ENCODE measurements at regions not wholly inside any gene's neighbourhood (a gene's known extent, or its start where the extent isn't known, plus 50 kb on each side); places are given as distances from the start of the nearest gene placed in this dataset.
A peak's percentile ranks its signal among the peaks of the same experiment; 100 is the strongest.

DNA sequence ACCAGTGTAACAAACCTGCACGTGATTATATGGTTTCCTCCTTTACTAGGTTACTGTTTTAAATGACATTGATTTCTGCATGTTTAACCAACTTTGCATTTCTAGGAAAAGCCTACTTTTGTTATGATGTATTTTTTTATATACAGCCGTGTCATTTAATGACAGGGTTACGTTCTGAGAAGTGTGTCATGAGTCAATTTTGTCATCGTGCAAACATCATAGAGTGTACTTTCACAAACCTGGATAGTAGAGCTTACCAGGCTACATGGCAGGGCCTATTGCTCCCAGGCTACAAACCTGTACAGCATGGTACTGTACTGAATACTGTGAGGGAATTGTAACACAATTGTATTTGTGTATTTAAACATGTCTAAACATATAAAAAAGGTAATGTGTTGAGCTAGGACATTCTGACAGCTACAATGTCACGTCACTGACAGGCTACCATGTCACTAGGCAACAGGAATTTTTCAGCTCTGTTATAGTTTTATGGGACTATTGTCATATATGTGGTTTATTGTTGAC, 205.3 kb downstream of the PRL start:
- Histone ChIP-seq H4K8ac (ENCODE audit: low read depth in 2 of 2, low read length in 2 of 2) (no peak overlapping the region), H3K14ac (replicated peaks; ENCODE audit: low read depth, low read length) (no peak overlapping the region), H2AFZ (replicated peaks; ENCODE audit: low read length, poor library complexity) (no peak overlapping the region), H3K18ac (ENCODE audit: low read depth, low read length) (no peak overlapping the region), H3K4me2 (ENCODE audit: low read depth, low read length) (no peak overlapping the region), H2BK20ac (ENCODE audit: low read depth, low read length) (no peak overlapping the region), H2AK5ac (ENCODE audit: low read depth, low read length) (0 out of 2 replicates have a peak overlapping the region, but pooled peaks have one; percentile 1), H3K9me1 (ENCODE audit: insufficient read depth, low read length) (no peaks in the 10 kb centered on the region), H3K27ac (ENCODE audit: insufficient read depth, low read length) (no peak overlapping the region), H3K4me3 (ENCODE audit: insufficient read depth, low read depth, low read length) (no peak overlapping the region), H3K9ac (ENCODE audit: low read depth, low read length) (no peak overlapping the region), H3K36me3 (ENCODE audit: control insufficient read depth, insufficient read depth, low read length) (no peaks in the 10 kb centered on the region), H3K23ac (ENCODE audit: low read depth, low read length) (no peak overlapping the region), H3K79me1 (ENCODE audit: low read depth in 1 of 2, low read length in 2 of 2) (no peaks in the 10 kb centered on the region), H3K4ac (ENCODE audit: low read depth, low read length) (no peak overlapping the region), H4K20me1 (ENCODE audit: insufficient read depth, low read length) (no peaks in the 10 kb centered on the region), H3K9me3 (ENCODE audit: control insufficient read depth, insufficient read depth, low read length) (no peaks in the 10 kb centered on the region), H3K56ac (ENCODE audit: extremely low read depth, insufficient read depth, low read length) (no peak overlapping the region), H2BK120ac (ENCODE audit: low read depth, low read length) (no peak overlapping the region), H2BK15ac (ENCODE audit: low read depth, low read length) (no peak overlapping the region; the same call in 2 of the 3 replicates), H2AK9ac (replicated peaks; ENCODE audit: low read depth, low read length, poor library complexity) (no peak overlapping the region), H2BK5ac (ENCODE audit: low read depth, low read length, poor library complexity, severe bottlenecking) (no peak overlapping the region), H3K4me1 (ENCODE audit: control insufficient read depth, insufficient read depth, low read length) (0 out of 2 replicates have a peak, but pooled peaks cover 2% of the 10 kb centered on the region), H4K91ac (ENCODE audit: insufficient read depth, low read depth, low read length) (no peak overlapping the region), H4K5ac (ENCODE audit: low read depth, low read length) (no peak overlapping the region), H3K27me3 (ENCODE audit: control insufficient read depth, insufficient read depth, low read length) (no peaks in the 10 kb centered on the region)
- CTCF ChIA-PET, result no interaction called here
- intact Hi-C loops (cut with micrococcal nuclease), result no loop called here
- DNase-seq, result no peak
- no TSS peak for BruUV-seq (replicated peaks)
- no peak for ATAC-seq (ENCODE audit: low read depth)
- in situ Hi-C loops (cut with MboI; ENCODE audit: low sequenced_read_pairs), result no loop called here
- WGBS, 2 experiments (ENCODE audit: extremely low coverage in 2 of 2, insufficient read length in 1 of 2), result no CpG with 5 or more reads among the region's 5 CpGs
- POLR2A ChIA-PET (ENCODE audit: unreplicated experiment), result no interaction called here
- TF ChIP-seq RAD21 (IDR thresholded peaks at IDR 0.05; ENCODE audit: low read length) (no peak), MXI1 (IDR thresholded peaks at IDR 0.05; ENCODE audit: borderline replicate concordance, low read depth, low read length) (no peak), FOS (IDR thresholded peaks at IDR 0.05; ENCODE audit: low read depth, low read length) (no peak)
- TF ChIP-seq, protein P1, sequence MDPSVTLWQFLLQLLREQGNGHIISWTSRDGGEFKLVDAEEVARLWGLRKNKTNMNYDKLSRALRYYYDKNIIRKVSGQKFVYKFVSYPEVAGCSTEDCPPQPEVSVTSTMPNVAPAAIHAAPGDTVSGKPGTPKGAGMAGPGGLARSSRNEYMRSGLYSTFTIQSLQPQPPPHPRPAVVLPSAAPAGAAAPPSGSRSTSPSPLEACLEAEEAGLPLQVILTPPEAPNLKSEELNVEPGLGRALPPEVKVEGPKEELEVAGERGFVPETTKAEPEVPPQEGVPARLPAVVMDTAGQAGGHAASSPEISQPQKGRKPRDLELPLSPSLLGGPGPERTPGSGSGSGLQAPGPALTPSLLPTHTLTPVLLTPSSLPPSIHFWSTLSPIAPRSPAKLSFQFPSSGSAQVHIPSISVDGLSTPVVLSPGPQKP (IDR thresholded peaks at IDR 0.05; ENCODE audit: borderline replicate concordance, low read depth, low read length), result no peak
- dilution Hi-C loops (cut with HindIII; ENCODE audit: low sequenced_read_pairs, unreplicated experiment), result no loop called here
